Endothelial cell of umbilical vein (primary cell): ENCODE measurements at regions not wholly inside any gene's neighbourhood (a gene's known extent, or its start where the extent isn't known, plus 50 kb on each side); places are given as distances from the start of the nearest gene placed in this dataset.

Experiments used
- BruUV-seq: library from RNA; stranded (reverse); fragments of 400-500 nt; replicated peaks from 2 replicates; lab custom pipeline; 2021; lab: Mats Ljungman, UMichigan
- CTCF ChIA-PET: fragments of 300-600, 350-600 bp; sonication (Branson Sonifier 250); formaldehyde crosslinking; loops from one replicate; lab custom pipeline; 2021; ENCODE audit warnings: antibody characterized with exemption, inconsistent platforms; lab: Charles Lee
- POLR2A ChIA-PET: fragments of 300-600, 350-600 bp; sonication (Branson Sonifier 250); formaldehyde crosslinking; loops from one replicate; lab custom pipeline; 2021; ENCODE audit warnings: antibody characterized with exemption, inconsistent platforms; lab: Charles Lee
- DNase-seq: peaks from one replicate; pipeline ENCODE4 v3.0.0-alpha.2; 2011; ENCODE audit warnings: low read depth, low spot score
- FAIRE-seq: peaks from 2 replicates; lab custom pipeline; 2011; peaks lifted over from hg19 to GRCh38; lab: Jason Lieb, UNC
- H2AFZ ChIP-seq: 2 replicates; pipeline ENCODE4 v1.6.0; 2012; ENCODE audit warnings: low read depth, low read length, control low read depth, inconsistent platforms
- H3K27ac ChIP-seq: 2 replicates; pipeline ENCODE4 v1.5.1; 2011; ENCODE audit warnings: low read depth, mild to moderate bottlenecking, control low read depth, low read length, moderate library complexity; ENCODE audit not compliant: insufficient read depth
- H3K27me3 ChIP-seq, 2 experiments: 2 replicates each; pipeline versions ENCODE4 v1.6.0 to v1.6.1; 2011; ENCODE audit warnings: low read length in 2 of 2, mixed read lengths in 1 of 2; ENCODE audit not compliant: control insufficient read depth in 2 of 2, insufficient read depth in 2 of 2
- H3K36me3 ChIP-seq, 2 experiments: 2 replicates in 1 of 2; 3 replicates in 1 of 2; pipeline ENCODE4 v1.5.1; 2011; ENCODE audit warnings: low read length in 2 of 2, mild to moderate bottlenecking in 1 of 2, moderate library complexity in 1 of 2; ENCODE audit not compliant: control insufficient read depth in 2 of 2, insufficient read depth in 2 of 2; ENCODE audit errors: extremely low read depth in 1 of 2
- H3K4me1 ChIP-seq: 3 replicates; pipeline ENCODE4 v1.5.1; 2011; ENCODE audit warnings: mild to moderate bottlenecking, low read length; ENCODE audit not compliant: control insufficient read depth, insufficient read depth; ENCODE audit errors: extremely low read depth
- H3K4me2 ChIP-seq: 2 replicates; pipeline ENCODE4 v1.6.1; 2011; ENCODE audit warnings: low read length, control low read depth, mixed read lengths; ENCODE audit not compliant: insufficient read depth
- H3K4me3 ChIP-seq, 3 experiments: fragments of 200-600 bp in 1 of 3; sonication (generic), shearing (Covaris generic) in 1 of 3; replicated peaks in 1 of 3; 2 replicates each; pipeline ENCODE4 v1.5.1; 2011 to 2016; ENCODE audit warnings: control low read depth in 3 of 3, low read length in 3 of 3, mild to moderate bottlenecking in 2 of 3, inconsistent platforms in 1 of 3, low read depth in 1 of 3, moderate library complexity in 1 of 3; ENCODE audit not compliant: insufficient read depth in 1 of 3
- H3K79me2 ChIP-seq: 2 replicates; pipeline ENCODE4 v1.6.0; 2012; ENCODE audit warnings: low read length, inconsistent platforms; ENCODE audit not compliant: control insufficient read depth, insufficient read depth
- H3K9ac ChIP-seq: replicated peaks from 2 replicates; pipeline ENCODE3; 2011; ENCODE audit warnings: low read length, control low read depth; ENCODE audit not compliant: insufficient read depth; ENCODE audit errors: extremely low read depth
- H3K9me1 ChIP-seq: replicated peaks from 3 replicates; pipeline ENCODE4 v1.6.0; 2011; ENCODE audit warnings: mild to moderate bottlenecking, low read length; ENCODE audit not compliant: control insufficient read depth, insufficient read depth; ENCODE audit errors: extremely low read depth
- H3K9me3 ChIP-seq: replicated peaks from 2 replicates; pipeline ENCODE4 v1.5.1; 2012; ENCODE audit warnings: low read length, inconsistent platforms; ENCODE audit not compliant: control insufficient read depth, insufficient read depth
- H4K20me1 ChIP-seq: replicated peaks from 2 replicates; pipeline ENCODE3; 2011; ENCODE audit warnings: mild to moderate bottlenecking, low read length; ENCODE audit not compliant: control insufficient read depth, insufficient read depth; ENCODE audit errors: extremely low read depth
- CTCF ChIP-seq, 2 donors: IDR thresholded peaks; 1 replicate in 1 of 2; 2 replicates in 1 of 2; pipeline ENCODE4 v1.5.1; 2011; ENCODE audit warnings: low read length in 2 of 2, mild to moderate bottlenecking in 2 of 2, moderate library complexity in 2 of 2, control low read depth in 1 of 2, inconsistent platforms in 1 of 2, low read depth in 1 of 2; ENCODE audit not compliant: insufficient read depth in 1 of 2; ENCODE audit errors: extremely low read depth in 1 of 2
- EZH2 ChIP-seq: IDR thresholded peaks from 2 replicates; pipeline ENCODE4 v1.6.1; 2012; ENCODE audit warnings: borderline replicate concordance, low read depth, mild to moderate bottlenecking, moderate library complexity, low read length, inconsistent platforms; ENCODE audit not compliant: severe bottlenecking
- FOS ChIP-seq: IDR thresholded peaks from 2 replicates; pipeline ENCODE4 v1.6.1; 2011; ENCODE audit warnings: mild to moderate bottlenecking, low read length, moderate library complexity, borderline replicate concordance; ENCODE audit not compliant: insufficient read depth
- GATA2 ChIP-seq: IDR thresholded peaks from 2 replicates; pipeline ENCODE4 v1.7.0; 2011; ENCODE audit warnings: low read depth, mild to moderate bottlenecking, moderate library complexity, mixed read lengths, low read length; ENCODE audit not compliant: insufficient read length, insufficient read depth
- JUN ChIP-seq: IDR thresholded peaks from 2 replicates; pipeline ENCODE4 v1.6.1; 2011; ENCODE audit warnings: borderline replicate concordance, low read depth; ENCODE audit not compliant: insufficient read length, insufficient read depth
- MYC ChIP-seq: IDR thresholded peaks from one replicate; pipeline ENCODE4 v1.6.1; 2011; ENCODE audit warnings: mild to moderate bottlenecking, low read depth, low read length
- POLR2A ChIP-seq: IDR thresholded peaks from 2 replicates; pipeline ENCODE4 v1.6.1; 2012; ENCODE audit warnings: low read depth, mild to moderate bottlenecking, control low read depth, low read length
- POLR2AphosphoS5 ChIP-seq: IDR thresholded peaks from 2 replicates; pipeline ENCODE4 v1.6.1; 2012; ENCODE audit warnings: low read depth, mild to moderate bottlenecking, control low read depth, low read length, moderate library complexity; ENCODE audit not compliant: insufficient read depth
- dilution Hi-C: fragments of 300-500 bp; cut with MboI; formaldehyde crosslinking; loops from one replicate; pipeline ENCODE4 v1.15.0; 2019; ENCODE audit warnings: low sequenced_read_pairs; ENCODE audit not compliant: extremely low pct_ligation_motif_present
- intact Hi-C: fragments of 100-400 bp; cut with micrococcal nuclease; formaldehyde crosslinking; loops from one replicate; pipeline ENCODE4 v1.10.0; 2022
- TF ChIP-seq, protein P1 (sequence below): IDR thresholded peaks from 2 replicates; pipeline ENCODE4 v1.6.1; 2011; ENCODE audit not compliant: insufficient read depth, insufficient read length

- Histone ChIP-seq H3K4me3 (no peak overlapping the region), H3K36me3 (no peaks in the 10 kb centered on the region), H3K9ac (no peak overlapping the region), H3K4me1 (no peaks in the 10 kb centered on the region), H2AFZ (no peak overlapping the region), H3K9me3 (peaks cover 3% of the 10 kb centered on the region), H4K20me1 (no peaks in the 10 kb centered on the region), H3K27ac (no peak overlapping the region), H3K9me1 (no peaks in the 10 kb centered on the region), H3K4me2 (no peak overlapping the region), H3K79me2 (no peaks in the 10 kb centered on the region), H3K27me3 (no peaks in the 10 kb centered on the region)
- intact Hi-C loops, result no loop called here
- dilution Hi-C loops, result no loop called here
- ChIA-PET POLR2A (no interaction called here), CTCF (no interaction called here)
- TF ChIP-seq, protein P1, sequence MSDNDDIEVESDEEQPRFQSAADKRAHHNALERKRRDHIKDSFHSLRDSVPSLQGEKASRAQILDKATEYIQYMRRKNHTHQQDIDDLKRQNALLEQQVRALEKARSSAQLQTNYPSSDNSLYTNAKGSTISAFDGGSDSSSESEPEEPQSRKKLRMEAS, result no peak
- TF ChIP-seq CTCF (IDR thresholded peaks at IDR 0.05; ENCODE audit: extremely low read depth in 1 of 2, insufficient read depth in 1 of 2, low read depth in 1 of 2, low read length in 2 of 2) (no peak), POLR2A (no peak)
- BruUV-seq, result no TSS peak
- DNase-seq (no peak), FAIRE-seq (no peak)
These were observed 651.1 kb upstream of the ID2 start for GRCh38 chr2:8030573-8031303.

GRCh38 chr2:8031370-8031769 is 650.5 kb upstream of the ID2 start:
- ChIA-PET CTCF (no interaction called here), POLR2A (no interaction called here)
- intact Hi-C loops (no loop called here), dilution Hi-C loops (no loop called here)
- H3K4me2 ChIP-seq, result no peak overlapping the region
- TF ChIP-seq POLR2A (no peak), MYC (no peak), FOS (no peak), JUN (no peak), POLR2AphosphoS5 (no peak), EZH2 (no peak), GATA2 (no peak), CTCF (IDR thresholded peaks at IDR 0.05; ENCODE audit: extremely low read depth in 1 of 2, insufficient read depth in 1 of 2, low read depth in 1 of 2, low read length in 2 of 2) (no peak)
- TF ChIP-seq, protein P1, result no peak
- no peaks in the 10 kb centered on the region for H3K4me1 ChIP-seq
- no peaks in the 10 kb centered on the region for H3K27me3 ChIP-seq
- DNase-seq, result no peak
- no peaks in the 10 kb centered on the region for H3K36me3 ChIP-seq
- H3K9ac ChIP-seq, result no peak overlapping the region
- no peaks in the 10 kb centered on the region for H3K79me2 ChIP-seq
- no TSS peak for BruUV-seq
- no peak overlapping the region for H3K4me3 ChIP-seq
- H3K27ac ChIP-seq, result no peak overlapping the region
- FAIRE-seq, result no peak
- no peak overlapping the region for H2AFZ ChIP-seq
- no peaks in the 10 kb centered on the region for H4K20me1 ChIP-seq
- peaks cover 3% of the 10 kb centered on the region for H3K9me3 ChIP-seq
- H3K9me1 ChIP-seq, result no peaks in the 10 kb centered on the region
